Inflammatory macrophage treated with lipopolysaccharide for 1 hour (primary cell): ENCODE measurements at regions not wholly inside any gene's neighbourhood (a gene's known extent, or its start where the extent isn't known, plus 50 kb on each side); places are given as distances from the start of the nearest gene placed in this dataset.

Experiments
- DNase-seq, 2 donors: peaks; one replicate each; pipeline ENCODE4 v3.0.0-alpha.2; 2020 to 2022

- peak in 1 of 2 donors; percentile 11 for DNase-seq
Measured at GRCh38 chr10:55495555-55495954, 694.5 kb upstream of the PCDH15 start.

DNA sequence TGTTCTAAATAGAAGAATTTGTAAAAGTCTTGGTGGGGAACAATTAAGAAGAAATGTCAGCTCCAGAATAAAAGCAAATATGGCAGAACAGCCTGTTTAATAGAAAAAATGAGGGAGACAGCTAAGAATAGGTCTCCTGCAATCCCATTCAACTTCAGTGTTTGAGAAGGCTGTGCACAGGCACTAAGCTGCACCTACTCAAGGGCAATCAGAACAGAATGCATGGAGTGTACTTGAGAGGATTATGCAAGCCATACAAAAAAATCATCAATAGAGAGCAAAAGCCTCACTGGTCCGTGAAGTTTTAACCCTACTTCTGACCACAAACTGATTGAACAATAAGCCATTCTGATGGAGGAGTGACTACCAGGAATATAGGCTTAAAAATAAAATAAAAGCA is 690.7 kb upstream of the PCDH15 start:
- no peak for DNase-seq

DNA sequence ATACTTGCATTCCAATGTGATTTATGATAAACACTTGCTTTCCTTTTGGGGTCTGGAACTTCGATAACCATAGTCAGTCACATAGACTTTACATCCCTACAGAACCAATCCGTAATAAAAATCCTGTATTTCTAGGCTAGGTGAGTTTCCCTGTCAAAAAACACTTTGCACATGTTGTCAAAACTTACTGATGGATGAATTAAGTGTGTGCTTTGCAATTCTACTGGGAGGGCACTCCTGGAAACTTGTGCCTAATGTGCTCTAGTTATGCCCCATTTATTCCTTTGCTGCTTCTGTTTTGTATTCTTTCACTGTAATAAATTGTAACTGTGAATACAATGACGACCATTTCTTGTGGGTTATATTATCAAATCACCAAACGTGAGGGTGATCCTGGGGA is 684.8 kb upstream of the PCDH15 start:
- no peak for DNase-seq

GRCh38 chr10:55476129-55476528 is 675.1 kb upstream of the PCDH15 start:
- no peak for DNase-seq

DNA sequence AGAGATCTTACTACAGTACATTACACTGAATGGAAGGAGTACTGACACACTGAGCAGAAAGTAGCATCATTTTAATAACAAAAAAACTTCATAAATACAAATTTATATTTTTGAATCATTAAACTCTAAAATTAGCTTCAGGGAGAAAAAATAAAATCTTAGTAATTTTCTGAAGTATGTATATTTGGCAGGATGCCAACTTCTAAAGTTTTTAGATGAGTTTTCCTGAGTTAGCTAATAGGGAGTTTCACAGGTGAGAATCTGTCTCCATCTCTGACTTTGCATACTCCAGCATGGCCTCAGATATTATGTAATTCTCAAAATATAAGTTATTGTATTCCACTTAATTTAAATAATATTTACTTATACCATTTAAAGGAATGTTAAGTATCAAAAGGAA is 673.2 kb upstream of the PCDH15 start:
- no peak for DNase-seq

DNA sequence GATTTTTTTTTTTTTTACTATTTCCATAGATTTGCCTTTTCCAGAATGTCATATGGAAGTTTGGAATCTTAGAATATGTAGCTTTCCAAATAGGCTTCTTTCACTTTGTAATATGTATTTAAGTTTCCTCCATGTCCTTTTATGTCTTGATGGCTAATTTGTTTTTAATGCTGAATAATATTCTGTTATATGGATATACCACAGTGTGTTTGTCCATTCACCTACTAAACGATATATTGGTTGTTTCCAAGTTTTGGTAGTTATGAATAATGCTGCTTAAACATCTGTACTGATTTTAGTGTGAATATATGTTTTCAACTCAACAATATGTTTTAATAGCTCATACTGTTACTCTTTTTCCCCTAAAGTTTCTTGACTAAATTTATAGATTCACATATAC is 669.8 kb upstream of the PCDH15 start:
- DNase-seq = no peak

GRCh38 chr10:55466806-55467504 is 665.9 kb upstream of the PCDH15 start:
- no peak for DNase-seq

- DNase-seq = no peak
Measured at GRCh38 chr10:55464083-55464482, 663.1 kb upstream of the PCDH15 start.

GRCh38 chr10:55460008-55460407 is 659.0 kb upstream of the PCDH15 start:
- no peak for DNase-seq

DNA sequence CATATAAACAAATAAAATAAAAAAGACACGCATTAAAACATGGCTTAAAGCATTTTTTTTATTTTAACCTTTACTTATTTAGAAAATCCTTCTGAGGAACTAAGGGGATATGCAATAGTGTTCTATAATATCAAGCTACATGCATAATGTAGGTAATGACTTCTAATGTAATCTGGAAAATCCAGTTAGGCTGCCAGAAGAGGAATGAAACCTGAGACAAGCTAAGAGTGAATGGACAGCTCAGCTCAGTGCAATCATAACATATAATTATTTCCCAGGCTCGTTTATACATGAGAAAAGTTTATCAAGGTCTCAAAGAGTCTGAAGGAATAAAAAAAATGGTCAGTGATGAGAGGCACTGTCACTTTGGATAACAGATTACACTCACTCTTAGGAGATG is 649.0 kb upstream of the PCDH15 start:
- DNase-seq = no peak

GRCh38 chr10:55446441-55447002 is 645.5 kb upstream of the PCDH15 start:
- no peak for DNase-seq

DNA sequence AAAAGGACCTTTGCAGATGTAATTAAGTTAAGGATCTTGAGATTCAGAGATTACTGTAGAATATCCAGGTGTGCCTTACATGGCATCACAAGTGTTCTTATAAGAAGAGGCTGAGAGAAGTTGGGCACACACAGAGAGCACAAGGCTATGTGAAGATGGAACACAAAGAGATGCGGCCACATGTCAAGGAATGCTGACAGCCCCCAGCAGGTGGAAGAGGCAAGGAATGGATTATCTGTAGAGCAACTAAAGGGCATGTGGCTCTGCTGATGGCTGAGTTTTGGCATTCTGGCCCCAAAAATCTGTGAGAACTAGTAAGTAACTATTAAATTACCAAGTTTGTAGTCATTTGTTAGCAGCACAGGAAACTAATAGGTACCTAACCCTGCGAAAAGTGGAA is 640.7 kb upstream of the PCDH15 start:
- DNase-seq = no peak

DNA sequence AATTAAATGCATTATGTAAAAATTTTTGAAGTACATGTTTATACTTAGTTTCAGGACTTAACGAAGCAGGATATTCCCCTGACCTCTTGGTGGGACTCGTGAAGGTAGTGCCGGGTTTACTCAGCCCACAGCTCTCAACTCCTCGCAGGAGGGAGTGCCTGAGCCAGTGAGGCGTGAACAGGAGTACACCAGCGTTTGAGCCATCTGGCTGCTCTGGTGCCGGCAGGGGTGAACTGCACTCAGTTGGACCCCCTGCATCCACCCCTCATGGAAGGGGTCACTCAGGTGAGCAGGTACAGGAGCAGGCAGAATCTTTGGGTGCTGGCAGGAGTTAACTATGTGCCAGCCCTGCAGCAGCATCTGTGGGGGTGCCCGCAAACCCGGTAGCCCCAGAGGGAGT is 625.1 kb upstream of the PCDH15 start:
- DNase-seq = no peak

- no peak for DNase-seq
Measured at GRCh38 chr10:55410415-55410885, 609.4 kb upstream of the PCDH15 start.

DNA sequence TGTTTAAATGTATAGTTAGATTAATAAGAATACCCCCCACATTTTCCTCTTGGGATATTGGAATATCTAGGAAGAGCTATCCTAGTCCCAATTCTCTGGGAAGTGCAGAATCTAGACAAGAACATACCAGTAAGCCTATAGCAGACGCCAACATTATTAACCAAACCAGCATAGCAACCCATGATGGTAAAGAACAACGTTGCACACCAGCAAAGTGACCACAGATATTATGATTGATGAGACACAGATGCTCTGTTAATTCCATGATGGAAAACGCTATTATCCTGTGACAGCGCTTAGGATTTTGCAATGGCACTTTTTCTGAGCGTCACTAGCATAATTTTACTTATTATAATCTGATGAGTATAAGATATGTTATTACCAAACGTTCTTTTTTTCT is 603.1 kb upstream of the PCDH15 start:
- no peak for DNase-seq

- no peak for DNase-seq
Measured at GRCh38 chr10:55400075-55400849, 599.2 kb upstream of the PCDH15 start.

DNA sequence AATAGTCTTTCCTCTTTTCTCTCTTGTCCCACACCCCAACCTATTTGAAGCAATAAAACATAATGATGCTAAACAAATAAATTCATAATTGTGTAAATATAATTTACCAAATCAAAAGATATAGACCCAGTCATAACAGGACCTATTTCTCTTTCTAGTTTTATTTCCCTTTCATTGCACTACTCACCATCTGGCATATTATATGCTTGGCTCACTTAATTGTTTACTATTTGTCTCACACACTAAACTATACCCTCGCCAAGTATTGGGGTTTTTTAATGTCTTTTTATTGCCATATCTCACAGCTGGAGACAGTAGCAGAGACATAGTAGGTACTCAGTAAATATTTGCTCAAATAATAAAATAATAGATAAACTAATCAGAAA is 597.5 kb upstream of the PCDH15 start:
- no peak for DNase-seq

DNA sequence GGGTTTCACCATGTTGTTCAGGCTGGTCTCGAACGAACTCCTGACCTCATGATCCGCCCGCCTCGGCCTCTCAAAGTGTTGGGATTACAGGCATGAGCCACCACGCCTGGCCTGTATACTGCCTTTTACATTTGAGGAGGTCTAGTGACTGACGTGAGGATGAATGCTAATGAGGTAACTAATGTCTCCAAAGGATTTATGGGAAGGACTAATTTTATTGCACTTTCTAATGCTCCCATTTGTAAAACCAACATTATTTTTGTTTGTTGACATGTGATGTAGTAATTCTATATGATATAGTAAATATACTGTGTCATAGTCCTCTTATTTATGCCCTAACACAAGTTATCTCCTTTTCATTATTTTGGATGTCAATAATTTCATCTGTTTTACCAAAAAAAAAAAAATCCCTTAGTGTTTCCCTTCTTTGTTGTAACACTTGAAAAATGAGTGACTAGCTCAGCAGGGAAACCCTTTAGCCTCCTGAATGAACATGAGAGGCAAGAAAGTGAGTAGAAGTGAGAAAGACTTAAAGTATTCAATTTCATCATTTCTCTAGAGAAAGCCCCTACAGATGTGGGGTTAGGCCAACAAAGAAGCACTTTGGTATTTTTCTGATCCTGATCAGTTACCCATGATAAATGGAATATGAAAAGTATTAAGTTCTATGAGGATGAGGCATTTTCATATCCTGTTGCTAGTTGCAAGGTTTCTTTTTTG is 596.9 kb upstream of the PCDH15 start:
- DNase-seq = no peak

DNA sequence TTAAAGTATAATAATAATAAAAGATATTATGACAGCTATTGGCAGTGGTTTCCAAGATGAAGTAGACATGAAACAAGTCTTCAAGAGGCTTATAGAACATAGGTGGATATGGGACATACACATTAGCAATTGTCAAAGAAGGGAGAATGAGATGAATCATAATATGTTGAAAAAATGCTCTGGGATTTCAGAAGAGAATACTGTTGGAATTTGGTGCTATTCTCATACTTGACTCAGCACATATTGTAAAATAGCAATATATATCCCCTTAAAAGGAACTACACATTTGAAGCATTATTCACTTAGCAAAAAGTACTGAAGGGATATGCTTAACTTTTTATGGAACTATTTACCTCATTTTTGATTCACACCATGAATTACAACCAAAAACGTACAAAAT is 577.2 kb upstream of the PCDH15 start:
- DNase-seq = no peak

DNA sequence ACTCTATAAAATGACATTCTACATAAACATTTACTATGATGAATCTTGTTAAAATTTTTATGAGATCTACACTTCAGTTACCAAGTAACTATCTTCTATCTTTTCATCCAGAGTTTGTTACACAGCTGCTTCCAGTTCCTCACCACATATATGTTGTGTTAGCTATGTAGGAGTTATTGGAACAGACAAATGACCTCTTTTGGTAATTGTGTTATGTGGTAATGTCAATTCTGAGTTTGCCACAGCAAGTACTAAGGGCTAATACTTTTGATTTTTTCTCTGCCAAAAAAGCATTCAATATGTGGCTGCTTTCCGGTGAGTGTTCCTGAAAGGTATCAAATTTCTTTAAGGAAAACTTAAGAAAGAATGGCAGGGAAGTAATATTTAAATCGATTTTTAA is 573.9 kb upstream of the PCDH15 start:
- DNase-seq = no peak

DNA sequence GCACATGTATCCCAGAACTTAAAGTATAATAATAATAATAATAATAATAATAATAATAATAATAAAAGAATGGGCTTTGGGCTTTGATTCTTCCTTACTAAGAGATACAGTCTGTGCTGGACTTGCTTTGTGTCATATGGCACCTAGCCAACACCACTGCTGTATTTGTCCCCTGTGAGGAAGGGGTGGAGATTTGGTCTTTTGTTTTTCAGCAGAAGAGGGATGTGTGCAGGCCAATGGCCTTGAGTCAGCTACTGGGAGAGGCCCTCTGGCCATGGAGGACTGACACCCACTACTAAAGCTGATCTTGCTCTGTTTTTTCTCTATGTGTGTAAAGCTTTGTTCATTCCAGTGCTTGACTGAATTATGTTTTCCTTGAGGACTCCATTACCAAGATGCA is 573.0 kb upstream of the PCDH15 start:
- no peak for DNase-seq

- no peak for DNase-seq
Measured at GRCh38 chr10:55369670-55370420, 568.8 kb upstream of the PCDH15 start.

DNA sequence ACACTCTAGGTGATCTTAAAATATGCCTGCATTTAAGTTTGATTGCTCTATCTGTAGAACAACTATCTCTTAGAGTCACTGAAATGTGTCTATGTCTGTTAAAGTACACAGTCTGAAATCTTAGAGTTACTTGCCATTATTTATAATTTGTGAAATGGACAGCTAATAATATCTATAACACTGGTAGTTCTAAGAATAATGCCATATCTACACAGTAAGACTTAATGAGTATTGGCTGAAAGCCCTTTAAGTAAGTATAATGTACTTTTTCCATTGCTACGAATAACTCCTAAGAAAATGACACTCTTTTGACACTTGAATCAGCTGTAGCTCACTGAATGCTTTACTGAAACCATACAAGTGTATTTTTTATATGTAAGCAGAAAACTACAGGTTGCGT is 567.4 kb upstream of the PCDH15 start:
- DNase-seq = no peak
